Fibroblast of lung (primary cell): ENCODE measurements at regions not wholly inside any gene's neighbourhood (a gene's known extent, or its start where the extent isn't known, plus 50 kb on each side); places are given as distances from the start of the nearest gene placed in this dataset.

Experiments used
- DNase-seq, 2 donors: peaks; one replicate each; pipeline versions ENCODE4 v3.0.0 to v3.0.0-alpha.2; 2010; ENCODE audit warnings: low read depth in 2 of 2
- H2AFZ ChIP-seq: 2 replicates; pipeline ENCODE4 v1.5.1; 2012; ENCODE audit warnings: low read length, control low read depth, inconsistent platforms
- H3K27ac ChIP-seq: 2 replicates; pipeline ENCODE4 v1.5.1; 2011; ENCODE audit warnings: low read length, control low read depth; ENCODE audit not compliant: insufficient read depth
- H3K27me3 ChIP-seq: 2 replicates; pipeline ENCODE4 v1.5.1; 2011; ENCODE audit warnings: mild to moderate bottlenecking, low read length; ENCODE audit not compliant: control insufficient read depth, insufficient read depth
- H3K36me3 ChIP-seq: 2 replicates; pipeline ENCODE4 v1.5.1; 2011; ENCODE audit warnings: low read length; ENCODE audit not compliant: control insufficient read depth, insufficient read depth
- H3K4me1 ChIP-seq: 2 replicates; pipeline ENCODE4 v1.5.1; 2011; ENCODE audit warnings: low read length; ENCODE audit not compliant: control insufficient read depth, insufficient read depth; ENCODE audit errors: extremely low read depth
- H3K4me2 ChIP-seq: 2 replicates; pipeline ENCODE4 v1.5.1; 2011; ENCODE audit warnings: low read length, control low read depth; ENCODE audit not compliant: insufficient read depth; ENCODE audit errors: extremely low read depth
- H3K4me3 ChIP-seq, 4 experiments: fragments of 200-600 bp in 1 of 4; sonication (generic) in 1 of 4; replicated peaks in 1 of 4; 2 replicates each; pipeline ENCODE4 v1.5.1; 2011 to 2016; ENCODE audit warnings: low read length in 4 of 4, low read depth in 3 of 4, mild to moderate bottlenecking in 3 of 4, control low read depth in 2 of 4, inconsistent platforms in 1 of 4, mixed read lengths in 1 of 4; ENCODE audit not compliant: insufficient read depth in 1 of 4; ENCODE audit errors: control extremely low read depth in 1 of 4
- H3K79me2 ChIP-seq: 2 replicates; pipeline ENCODE4 v1.5.1; 2012; ENCODE audit warnings: mild to moderate bottlenecking, low read length, inconsistent platforms; ENCODE audit not compliant: control insufficient read depth, insufficient read depth
- H3K9ac ChIP-seq: 2 replicates; pipeline ENCODE4 v1.5.1; 2011; ENCODE audit warnings: mild to moderate bottlenecking, low read length, control low read depth; ENCODE audit not compliant: insufficient read depth
- H3K9me3 ChIP-seq: 2 replicates; pipeline ENCODE4 v1.5.1; 2012; ENCODE audit warnings: low read depth, low read length; ENCODE audit not compliant: control insufficient read depth, insufficient read depth
- H4K20me1 ChIP-seq: 2 replicates; pipeline ENCODE4 v1.5.1; 2011; ENCODE audit warnings: low read length; ENCODE audit not compliant: control insufficient read depth, insufficient read depth; ENCODE audit errors: extremely low read depth
- EZH2 ChIP-seq: IDR thresholded peaks from 2 replicates; pipeline ENCODE4 v1.5.1; 2012; ENCODE audit warnings: low read length, control low read depth, mild to moderate bottlenecking; ENCODE audit errors: missing control alignments
- TF ChIP-seq, protein P1 (sequence below), 2 donors: IDR thresholded peaks in 1 of 2; conservative IDR thresholded peaks in 1 of 2; 1 replicate in 1 of 2; 2 replicates in 1 of 2; pipeline ENCODE4 v1.5.1; 2011 to 2012; ENCODE audit warnings: low read length in 2 of 2, control low read depth in 1 of 2, inconsistent platforms in 1 of 2, low read depth in 1 of 2, mild to moderate bottlenecking in 1 of 2

DNA sequence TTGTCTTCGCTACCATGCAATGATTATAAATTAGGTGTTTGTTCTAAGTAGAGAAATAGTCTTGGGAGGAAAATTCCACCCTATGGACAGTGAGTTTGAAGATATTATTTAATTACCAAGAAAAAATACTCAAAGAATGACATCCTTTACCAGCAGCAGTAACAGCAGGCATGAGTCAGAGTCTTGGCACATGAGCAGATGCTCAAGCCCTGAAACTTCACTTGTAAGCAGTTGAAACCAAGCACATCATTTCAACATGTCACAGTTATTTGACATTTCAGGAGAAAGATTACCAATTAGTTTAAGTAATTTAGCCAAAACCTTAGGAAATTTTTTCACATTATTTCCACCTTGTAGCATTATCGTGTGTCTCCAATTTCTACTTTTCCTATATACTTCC, 99.2 kb downstream of the C12orf50 start:
- H3K79me2 ChIP-seq: no peaks in the 10 kb centered on the region
- no peak overlapping the region for H3K4me2 ChIP-seq
- no peaks in the 10 kb centered on the region for H3K4me1 ChIP-seq
- H2AFZ ChIP-seq: no peak overlapping the region
- H3K27ac ChIP-seq: no peak overlapping the region
- no peaks in the 10 kb centered on the region for H3K9me3 ChIP-seq
- H3K36me3 ChIP-seq: no peaks in the 10 kb centered on the region
- H4K20me1 ChIP-seq: no peaks in the 10 kb centered on the region
- TF ChIP-seq, protein P1, sequence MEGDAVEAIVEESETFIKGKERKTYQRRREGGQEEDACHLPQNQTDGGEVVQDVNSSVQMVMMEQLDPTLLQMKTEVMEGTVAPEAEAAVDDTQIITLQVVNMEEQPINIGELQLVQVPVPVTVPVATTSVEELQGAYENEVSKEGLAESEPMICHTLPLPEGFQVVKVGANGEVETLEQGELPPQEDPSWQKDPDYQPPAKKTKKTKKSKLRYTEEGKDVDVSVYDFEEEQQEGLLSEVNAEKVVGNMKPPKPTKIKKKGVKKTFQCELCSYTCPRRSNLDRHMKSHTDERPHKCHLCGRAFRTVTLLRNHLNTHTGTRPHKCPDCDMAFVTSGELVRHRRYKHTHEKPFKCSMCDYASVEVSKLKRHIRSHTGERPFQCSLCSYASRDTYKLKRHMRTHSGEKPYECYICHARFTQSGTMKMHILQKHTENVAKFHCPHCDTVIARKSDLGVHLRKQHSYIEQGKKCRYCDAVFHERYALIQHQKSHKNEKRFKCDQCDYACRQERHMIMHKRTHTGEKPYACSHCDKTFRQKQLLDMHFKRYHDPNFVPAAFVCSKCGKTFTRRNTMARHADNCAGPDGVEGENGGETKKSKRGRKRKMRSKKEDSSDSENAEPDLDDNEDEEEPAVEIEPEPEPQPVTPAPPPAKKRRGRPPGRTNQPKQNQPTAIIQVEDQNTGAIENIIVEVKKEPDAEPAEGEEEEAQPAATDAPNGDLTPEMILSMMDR (conservative IDR thresholded peaks at IDR 0.05 in 1 of 2, IDR thresholded peaks at IDR 0.05 in 1 of 2; ENCODE audit: low read depth in 1 of 2, low read length in 2 of 2): no peak
- no peak for TF ChIP-seq EZH2
- H3K9ac ChIP-seq: no peak overlapping the region
- DNase-seq: peak; percentile 75 to 88
- H3K4me3 ChIP-seq: no peak overlapping the region
- no peaks in the 10 kb centered on the region for H3K27me3 ChIP-seq

DNA sequence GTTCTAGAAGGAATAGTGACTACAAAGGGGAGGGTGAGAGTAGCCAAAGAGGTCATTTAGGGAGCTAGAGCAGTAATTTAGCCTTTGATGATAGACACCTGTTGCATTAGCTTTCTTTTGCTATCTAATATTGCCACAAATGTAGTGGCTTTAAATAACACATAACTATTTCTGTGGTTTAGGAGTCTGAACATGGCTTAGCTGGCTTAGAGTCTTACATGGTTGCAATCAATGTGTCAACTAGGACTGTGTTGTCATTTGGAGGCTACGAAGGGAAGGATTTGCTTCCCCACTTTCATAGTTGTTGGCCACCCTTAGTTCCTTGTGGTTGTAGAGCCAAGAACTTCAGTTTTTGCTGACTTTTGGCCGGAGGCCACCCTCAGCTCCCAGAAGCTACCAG, 99.9 kb downstream of the C12orf50 start:
- no peak overlapping the region for H3K4me3 ChIP-seq
- no peaks in the 10 kb centered on the region for H4K20me1 ChIP-seq
- no peak overlapping the region for H3K27ac ChIP-seq
- no peaks in the 10 kb centered on the region for H3K79me2 ChIP-seq
- H3K9me3 ChIP-seq: no peaks in the 10 kb centered on the region
- TF ChIP-seq, protein P1 (conservative IDR thresholded peaks at IDR 0.05 in 1 of 2, IDR thresholded peaks at IDR 0.05 in 1 of 2; ENCODE audit: low read depth in 1 of 2, low read length in 2 of 2): no peak
- TF ChIP-seq EZH2: no peak
- H3K9ac ChIP-seq: no peak overlapping the region
- H3K36me3 ChIP-seq: no peaks in the 10 kb centered on the region
- H3K27me3 ChIP-seq: no peaks in the 10 kb centered on the region
- no peak overlapping the region for H3K4me2 ChIP-seq
- DNase-seq: no peak
- no peak overlapping the region for H2AFZ ChIP-seq
- H3K4me1 ChIP-seq: no peaks in the 10 kb centered on the region

DNA sequence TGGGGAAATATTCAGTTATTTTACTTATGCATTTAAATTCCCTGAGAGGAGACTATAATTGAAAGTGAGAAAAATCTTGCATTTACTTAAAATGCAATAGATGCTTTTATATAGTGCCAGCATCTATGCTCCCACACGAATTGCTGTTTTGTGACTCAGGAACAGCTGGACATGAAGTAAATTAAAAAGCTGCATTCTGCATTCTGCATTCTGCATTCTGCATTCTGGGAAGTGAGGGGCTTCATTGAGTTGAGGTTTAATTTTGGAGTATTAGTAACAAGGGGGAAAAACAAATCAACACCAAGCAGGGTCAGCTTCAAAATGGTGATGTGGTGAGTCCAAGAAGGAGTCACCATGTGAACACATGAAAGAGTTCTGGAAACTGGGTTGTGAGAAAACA, 101.2 kb downstream of the C12orf50 start:
- Histone ChIP-seq H3K4me3 (no peak overlapping the region), H3K9me3 (no peaks in the 10 kb centered on the region), H4K20me1 (no peaks in the 10 kb centered on the region), H3K9ac (no peak overlapping the region), H3K4me1 (no peaks in the 10 kb centered on the region), H3K27ac (no peak overlapping the region), H3K4me2 (no peak overlapping the region), H3K36me3 (no peaks in the 10 kb centered on the region), H3K27me3 (no peaks in the 10 kb centered on the region), H2AFZ (no peak overlapping the region), H3K79me2 (no peaks in the 10 kb centered on the region)
- DNase-seq: no peak
- TF ChIP-seq EZH2: no peak
- TF ChIP-seq, protein P1 (conservative IDR thresholded peaks at IDR 0.05 in 1 of 2, IDR thresholded peaks at IDR 0.05 in 1 of 2; ENCODE audit: low read depth in 1 of 2, low read length in 2 of 2): no peak
